ENCODE measurements at regions not wholly inside any gene's neighbourhood (a gene's known extent, or its start where the extent isn't known, plus 50 kb on each side); places are given as distances from the start of the nearest gene placed in this dataset.

GRCh38 chr4:35943606-35944005 lies 300.7 kb downstream of the ARAP2 start:
- Mint-ChIP-seq H3K9me3 (ENCODE audit: unreplicated experiment) (no peaks in the 10 kb centered on the region), H3K27me3 (ENCODE audit: insufficient read depth, unreplicated experiment) (no peaks in the 10 kb centered on the region), H3K36me3 (ENCODE audit: insufficient read depth, unreplicated experiment) (no peaks in the 10 kb centered on the region), H3K4me3 (ENCODE audit: unreplicated experiment) (no peak overlapping the region), H3K4me1 (ENCODE audit: insufficient read depth, unreplicated experiment) (no peaks in the 10 kb centered on the region), H3K27ac (ENCODE audit: low read depth, unreplicated experiment) (no peak overlapping the region)
- no TSS peak for BruUV-seq (replicated peaks)
- ChIA-PET POLR2A (no interaction called here), CTCF (interaction anchor here (0.6 to 1.1 kb wide), 2 partner anchors 9 to 388 kb away, joined by 3 to 4 read pairs; no protein-coding TSS in a partner anchor)
- intact Hi-C loops (cut with micrococcal nuclease), result no loop called here
- TF ChIP-seq CTCF (IDR thresholded peaks at IDR 0.05; ENCODE audit: unreplicated experiment), result no peak
- DNase-seq (ENCODE audit: unreplicated experiment), result no peak

GRCh38 chr4:35948171-35948570 lies 296.1 kb downstream of the ARAP2 start:
- H3K27me3 Mint-ChIP-seq (ENCODE audit: insufficient read depth, unreplicated experiment), result no peaks in the 10 kb centered on the region
- H3K36me3 Mint-ChIP-seq (ENCODE audit: insufficient read depth, unreplicated experiment), result no peaks in the 10 kb centered on the region
- intact Hi-C loops (cut with micrococcal nuclease), result no loop called here
- H3K9me3 Mint-ChIP-seq (ENCODE audit: unreplicated experiment), result no peaks in the 10 kb centered on the region
- no peak for TF ChIP-seq CTCF (IDR thresholded peaks at IDR 0.05; ENCODE audit: unreplicated experiment)
- ChIA-PET CTCF (interaction anchor here (1.0 kb wide), 1 partner anchor 238 kb away, joined by 3 read pairs; no protein-coding TSS in a partner anchor), POLR2A (no interaction called here)
- no peak for DNase-seq (ENCODE audit: unreplicated experiment)
- BruUV-seq (replicated peaks), result no TSS peak
- H3K4me1 Mint-ChIP-seq (ENCODE audit: insufficient read depth, unreplicated experiment), result no peaks in the 10 kb centered on the region
- H3K4me3 Mint-ChIP-seq (ENCODE audit: unreplicated experiment), result no peak overlapping the region
- no peak overlapping the region for H3K27ac Mint-ChIP-seq (ENCODE audit: low read depth, unreplicated experiment)

- ChIA-PET CTCF (no interaction called here), POLR2A (no interaction called here)
- no peak overlapping the region for H3K4me3 Mint-ChIP-seq (ENCODE audit: unreplicated experiment)
- no peak for DNase-seq (ENCODE audit: unreplicated experiment)
- no peaks in the 10 kb centered on the region for H3K4me1 Mint-ChIP-seq (ENCODE audit: insufficient read depth, unreplicated experiment)
- no peaks in the 10 kb centered on the region for H3K27me3 Mint-ChIP-seq (ENCODE audit: insufficient read depth, unreplicated experiment)
- intact Hi-C loops (cut with micrococcal nuclease), result no loop called here
- BruUV-seq (replicated peaks), result no TSS peak
- no peaks in the 10 kb centered on the region for H3K9me3 Mint-ChIP-seq (ENCODE audit: unreplicated experiment)
- TF ChIP-seq CTCF (IDR thresholded peaks at IDR 0.05; ENCODE audit: unreplicated experiment), result no peak
- no peaks in the 10 kb centered on the region for H3K36me3 Mint-ChIP-seq (ENCODE audit: insufficient read depth, unreplicated experiment)
- H3K27ac Mint-ChIP-seq (ENCODE audit: low read depth, unreplicated experiment), result no peak overlapping the region
These were observed 293.9 kb downstream of the ARAP2 start for GRCh38 chr4:35950442-35950841.

- no peak for TF ChIP-seq CTCF (IDR thresholded peaks at IDR 0.05; ENCODE audit: unreplicated experiment)
- H3K27ac Mint-ChIP-seq (ENCODE audit: low read depth, unreplicated experiment), result no peak overlapping the region
- POLR2A ChIA-PET, result no interaction called here
- intact Hi-C loops (cut with micrococcal nuclease), result no loop called here
- no peaks in the 10 kb centered on the region for H3K4me1 Mint-ChIP-seq (ENCODE audit: insufficient read depth, unreplicated experiment)
- H3K4me3 Mint-ChIP-seq (ENCODE audit: unreplicated experiment), result no peak overlapping the region
- DNase-seq (ENCODE audit: unreplicated experiment), result no peak
- CTCF ChIA-PET, result no interaction called here
- H3K27me3 Mint-ChIP-seq (ENCODE audit: insufficient read depth, unreplicated experiment), result no peaks in the 10 kb centered on the region
- no TSS peak for BruUV-seq (replicated peaks)
- H3K9me3 Mint-ChIP-seq (ENCODE audit: unreplicated experiment), result no peaks in the 10 kb centered on the region
- no peaks in the 10 kb centered on the region for H3K36me3 Mint-ChIP-seq (ENCODE audit: insufficient read depth, unreplicated experiment)
These were observed 291.6 kb downstream of the ARAP2 start for GRCh38 chr4:35952751-35953150.

All from MCF 10A (cell line).